ENCODE measurements at regions not wholly inside any gene's neighbourhood (a gene's known extent, or its start where the extent isn't known, plus 50 kb on each side); places are given as distances from the start of the nearest gene placed in this dataset.

DNA sequence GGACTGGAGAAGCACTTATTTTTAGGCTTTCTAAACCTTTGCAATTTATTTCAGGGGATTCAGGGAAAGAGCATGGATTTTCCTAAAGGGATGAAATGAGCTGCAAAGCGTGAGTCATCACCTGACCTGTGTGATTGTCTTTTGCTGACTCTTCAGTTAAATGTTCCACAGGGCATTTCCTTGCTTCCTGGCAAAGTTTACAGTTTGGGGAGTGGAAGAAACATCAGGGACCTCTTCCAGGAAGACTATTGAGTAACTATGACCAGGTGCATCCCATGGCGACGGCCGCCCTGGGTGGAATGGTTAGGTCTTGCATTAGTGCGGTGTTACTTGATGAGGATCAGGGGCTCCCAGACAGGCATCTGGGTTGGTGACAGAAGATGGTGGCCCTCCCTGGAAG lies 79.5 kb upstream of the SIPA1L2 start:
- Histone ChIP-seq H3K9ac (ENCODE audit: extremely low read depth, low read length, poor library complexity, severe bottlenecking) (no peak overlapping the region), H3K27ac (ENCODE audit: low read depth, low read length) (no peak overlapping the region), H3K36me3 (ENCODE audit: control insufficient read depth, insufficient read depth, low read length) (no peaks in the 10 kb centered on the region), H3K27me3 (ENCODE audit: control insufficient read depth, insufficient read depth, low read length, poor library complexity, severe bottlenecking) (no peaks in the 10 kb centered on the region), H3K4me3 (ENCODE audit: low read length) (no peak overlapping the region), H3K4me1 (ENCODE audit: control insufficient read depth, insufficient read depth, low read length) (no peaks in the 10 kb centered on the region), H3K9me3 (ENCODE audit: control insufficient read depth, low read length) (no peaks in the 10 kb centered on the region)
- TF ChIP-seq, protein P1, sequence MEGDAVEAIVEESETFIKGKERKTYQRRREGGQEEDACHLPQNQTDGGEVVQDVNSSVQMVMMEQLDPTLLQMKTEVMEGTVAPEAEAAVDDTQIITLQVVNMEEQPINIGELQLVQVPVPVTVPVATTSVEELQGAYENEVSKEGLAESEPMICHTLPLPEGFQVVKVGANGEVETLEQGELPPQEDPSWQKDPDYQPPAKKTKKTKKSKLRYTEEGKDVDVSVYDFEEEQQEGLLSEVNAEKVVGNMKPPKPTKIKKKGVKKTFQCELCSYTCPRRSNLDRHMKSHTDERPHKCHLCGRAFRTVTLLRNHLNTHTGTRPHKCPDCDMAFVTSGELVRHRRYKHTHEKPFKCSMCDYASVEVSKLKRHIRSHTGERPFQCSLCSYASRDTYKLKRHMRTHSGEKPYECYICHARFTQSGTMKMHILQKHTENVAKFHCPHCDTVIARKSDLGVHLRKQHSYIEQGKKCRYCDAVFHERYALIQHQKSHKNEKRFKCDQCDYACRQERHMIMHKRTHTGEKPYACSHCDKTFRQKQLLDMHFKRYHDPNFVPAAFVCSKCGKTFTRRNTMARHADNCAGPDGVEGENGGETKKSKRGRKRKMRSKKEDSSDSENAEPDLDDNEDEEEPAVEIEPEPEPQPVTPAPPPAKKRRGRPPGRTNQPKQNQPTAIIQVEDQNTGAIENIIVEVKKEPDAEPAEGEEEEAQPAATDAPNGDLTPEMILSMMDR (conservative IDR thresholded peaks at IDR 0.05) = no peak
- Mint-ChIP-seq H3K36me3 (ENCODE audit: low read depth) (no peaks in the 10 kb centered on the region), H3K9me3 (peaks cover 2% of the 10 kb centered on the region), H3K27ac (no peak overlapping the region), H3K27me3 (ENCODE audit: insufficient read depth) (no peaks in the 10 kb centered on the region), H3K4me1 (no peaks in the 10 kb centered on the region), H3K4me3 (no peak overlapping the region)
- no peak for DNase-seq
- whole genome bisulfite sequencing, 2 experiments (ENCODE audit: insufficient coverage in 1 of 2, insufficient read length in 1 of 2) = 79 to 86% methylated on average over 2 to 5 of the region's 5 CpGs

DNA sequence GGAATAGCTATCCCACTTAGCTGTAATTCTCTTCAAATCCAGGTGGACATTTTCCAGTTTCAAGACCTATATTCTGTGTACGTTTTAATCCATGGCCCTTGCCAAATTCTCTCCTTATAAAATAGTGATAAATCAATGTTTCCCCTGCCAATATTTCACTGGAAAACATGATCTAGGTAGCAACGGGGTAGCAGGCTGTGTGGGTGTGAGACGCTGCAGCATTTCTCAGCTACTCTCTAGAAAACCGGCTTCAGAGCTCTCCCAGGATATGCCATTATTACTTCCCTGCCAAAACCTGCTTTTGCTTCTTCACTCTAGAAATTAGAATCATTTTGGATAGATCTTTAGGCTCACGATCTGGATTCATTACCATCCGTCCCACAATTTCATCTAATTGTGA lies 82.1 kb upstream of the SIPA1L2 start:
- H3K9me3 Mint-ChIP-seq = peaks cover 2% of the 10 kb centered on the region
- H3K27me3 ChIP-seq (ENCODE audit: control insufficient read depth, insufficient read depth, low read length, poor library complexity, severe bottlenecking) = no peaks in the 10 kb centered on the region
- no peaks in the 10 kb centered on the region for H3K4me1 Mint-ChIP-seq
- no peaks in the 10 kb centered on the region for H3K4me1 ChIP-seq (ENCODE audit: control insufficient read depth, insufficient read depth, low read length)
- H3K9me3 ChIP-seq (ENCODE audit: control insufficient read depth, low read length) = no peaks in the 10 kb centered on the region
- TF ChIP-seq, protein P1 (conservative IDR thresholded peaks at IDR 0.05) = no peak
- H3K9ac ChIP-seq (ENCODE audit: extremely low read depth, low read length, poor library complexity, severe bottlenecking) = no peak overlapping the region
- DNase-seq = no peak
- H3K27ac ChIP-seq (ENCODE audit: low read depth, low read length) = no peak overlapping the region
- H3K4me3 Mint-ChIP-seq = no peak overlapping the region
- no peaks in the 10 kb centered on the region for H3K36me3 ChIP-seq (ENCODE audit: control insufficient read depth, insufficient read depth, low read length)
- no peaks in the 10 kb centered on the region for H3K27me3 Mint-ChIP-seq (ENCODE audit: insufficient read depth)
- no peak overlapping the region for H3K4me3 ChIP-seq (ENCODE audit: low read length)
- H3K27ac Mint-ChIP-seq = no peak overlapping the region
- 92% methylated on average over 4 to 6 of the region's 6 CpGs for WGBS, 2 experiments (ENCODE audit: insufficient coverage in 1 of 2, insufficient read length in 1 of 2)
- no peaks in the 10 kb centered on the region for H3K36me3 Mint-ChIP-seq (ENCODE audit: low read depth)

DNA sequence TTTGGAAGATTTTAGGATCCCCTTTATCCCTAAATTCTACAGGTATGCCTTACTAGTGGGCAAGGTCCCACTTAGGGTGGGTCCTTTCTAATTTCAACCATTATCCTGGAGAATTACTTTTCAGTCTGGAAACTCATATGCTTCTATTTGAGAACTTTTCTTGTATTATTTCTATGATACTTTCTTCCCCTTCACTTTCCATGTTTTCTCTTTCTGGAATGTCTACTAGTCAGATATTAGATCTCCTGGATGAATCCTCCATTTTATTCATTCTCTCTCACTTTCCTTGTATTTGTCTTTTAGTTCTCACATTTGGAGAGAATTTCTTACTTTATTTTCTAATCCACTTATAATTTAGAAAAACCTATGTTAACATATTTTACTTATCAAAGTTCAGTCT lies 83.9 kb upstream of the SIPA1L2 start:
- TF ChIP-seq, protein P1 (conservative IDR thresholded peaks at IDR 0.05) = no peak
- H3K4me3 Mint-ChIP-seq = no peak overlapping the region
- H3K36me3 ChIP-seq (ENCODE audit: control insufficient read depth, insufficient read depth, low read length) = no peaks in the 10 kb centered on the region
- no peaks in the 10 kb centered on the region for H3K36me3 Mint-ChIP-seq (ENCODE audit: low read depth)
- peaks cover 7% of the 10 kb centered on the region for H3K9me3 ChIP-seq (ENCODE audit: control insufficient read depth, low read length)
- H3K4me3 ChIP-seq (ENCODE audit: low read length) = no peak overlapping the region
- H3K9ac ChIP-seq (ENCODE audit: extremely low read depth, low read length, poor library complexity, severe bottlenecking) = no peak overlapping the region
- H3K4me1 Mint-ChIP-seq = no peaks in the 10 kb centered on the region
- no peak overlapping the region for H3K27ac Mint-ChIP-seq
- peaks cover 8% of the 10 kb centered on the region for H3K9me3 Mint-ChIP-seq
- no peak for DNase-seq
- H3K4me1 ChIP-seq (ENCODE audit: control insufficient read depth, insufficient read depth, low read length) = no peaks in the 10 kb centered on the region
- H3K27me3 ChIP-seq (ENCODE audit: control insufficient read depth, insufficient read depth, low read length, poor library complexity, severe bottlenecking) = no peaks in the 10 kb centered on the region
- H3K27ac ChIP-seq (ENCODE audit: low read depth, low read length) = no peak overlapping the region
- no peaks in the 10 kb centered on the region for H3K27me3 Mint-ChIP-seq (ENCODE audit: insufficient read depth)

Measured in endodermal cell (in vitro differentiated cells).